Testis (tissue), 2 donors: ENCODE measurements at regions not wholly inside any gene's neighbourhood (a gene's known extent, or its start where the extent isn't known, plus 50 kb on each side); places are given as distances from the start of the nearest gene placed in this dataset.

ENCODE experiments used
- CTCF ChIP-seq, 3 experiments: fragments of 450-650 bp in 2 of 3; fragments of 200-600 bp in 1 of 3; sonication (generic) in 1 of 3; IDR thresholded peaks; one replicate each; pipeline ENCODE4 v1.5.1; 2016 to 2019; ENCODE audit warnings: antibody characterized with exemption in 3 of 3, mild to moderate bottlenecking in 2 of 3, moderate library complexity in 1 of 3
- POLR2A ChIP-seq: fragments of 450-650 bp; IDR thresholded peaks from one replicate; pipeline ENCODE4 v1.6.1; 2017; ENCODE audit warnings: antibody characterized with exemption, mild to moderate bottlenecking, moderate library complexity

GRCh38 chr3:194272861-194273742 lies 78.0 kb downstream of the CPN2 start:
- no peak for TF ChIP-seq POLR2A
- no peak for TF ChIP-seq CTCF (IDR thresholded peaks at IDR 0.05)
